ENCODE measurements at regions not wholly inside any gene's neighbourhood (a gene's known extent, or its start where the extent isn't known, plus 50 kb on each side); places are given as distances from the start of the nearest gene placed in this dataset.

GRCh38 chr14:34053666-34054065 is 102.8 kb upstream of the EGLN3 start:
- Histone ChIP-seq H4K20me1 (replicated peaks; ENCODE audit: control insufficient read depth, extremely low read depth, insufficient read depth, low read length) (no peaks in the 10 kb centered on the region), H3K4me1 (ENCODE audit: control insufficient read depth, extremely low read depth, insufficient read depth, low read length) (peaks cover 7% of the 10 kb centered on the region), H3K4me3 (replicated peaks in 1 of 3; ENCODE audit: insufficient read depth in 1 of 3, low read depth in 1 of 3, low read length in 3 of 3) (no peak overlapping the region), H3K9me1 (replicated peaks; ENCODE audit: control insufficient read depth, extremely low read depth, insufficient read depth, low read length) (no peaks in the 10 kb centered on the region), H3K36me3 (ENCODE audit: control insufficient read depth in 2 of 2, extremely low read depth in 1 of 2, insufficient read depth in 2 of 2, low read length in 2 of 2) (no peaks in the 10 kb centered on the region), H3K9ac (replicated peaks; ENCODE audit: extremely low read depth, insufficient read depth, low read length) (no peak overlapping the region), H3K4me2 (ENCODE audit: insufficient read depth, low read length) (no peak overlapping the region), H3K27me3 (ENCODE audit: control insufficient read depth in 2 of 2, insufficient read depth in 2 of 2, low read length in 2 of 2) (no peaks in the 10 kb centered on the region), H3K79me2 (ENCODE audit: control insufficient read depth, insufficient read depth, low read length) (no peaks in the 10 kb centered on the region), H3K27ac (ENCODE audit: insufficient read depth, low read depth, low read length) (no peak overlapping the region), H2AFZ (ENCODE audit: low read depth, low read length) (peak overlapping the region; percentile 63), H3K9me3 (replicated peaks; ENCODE audit: control insufficient read depth, insufficient read depth, low read length) (no peaks in the 10 kb centered on the region)
- ChIA-PET CTCF (interaction anchor here (1.0 to 1.3 kb wide), 4 partner anchors 45 to 214 kb away, joined by 3 to 6 read pairs (median 4); no protein-coding TSS in a partner anchor), POLR2A (no interaction called here)
- dilution Hi-C loops (cut with MboI; ENCODE audit: extremely low pct_ligation_motif_present, low sequenced_read_pairs) = no loop called here
- no peak for TF ChIP-seq MAX (IDR thresholded peaks at IDR 0.05; ENCODE audit: insufficient read depth, insufficient read length)
- no peak for TF ChIP-seq EZH2 (IDR thresholded peaks at IDR 0.05; ENCODE audit: borderline replicate concordance, low read depth, low read length, severe bottlenecking)
- no peak for TF ChIP-seq POLR2A (IDR thresholded peaks at IDR 0.05; ENCODE audit: low read depth, low read length)
- no peak for TF ChIP-seq GATA2 (IDR thresholded peaks at IDR 0.05; ENCODE audit: insufficient read depth, insufficient read length, low read depth, low read length)
- TF ChIP-seq JUN (IDR thresholded peaks at IDR 0.05; ENCODE audit: borderline replicate concordance, insufficient read depth, insufficient read length, low read depth) = no peak
- TF ChIP-seq CTCF (IDR thresholded peaks at IDR 0.05; ENCODE audit: extremely low read depth in 1 of 2, insufficient read depth in 1 of 2, low read depth in 1 of 2, low read length in 2 of 2) = no peak
- no peak for TF ChIP-seq MYC (IDR thresholded peaks at IDR 0.05; ENCODE audit: low read depth, low read length)
- peak; percentile 31 for TF ChIP-seq POLR2AphosphoS5 (IDR thresholded peaks at IDR 0.05; ENCODE audit: insufficient read depth, low read depth, low read length)
- DNase-seq (ENCODE audit: low read depth, low spot score) (peak; percentile 53), FAIRE-seq (peak; percentile 75)
- no TSS peak for BruUV-seq (replicated peaks)
- intact Hi-C loops (cut with micrococcal nuclease) = loop anchor here (10.0 kb wide), 1 partner anchor 1119 kb away; the partner anchor contains the start of gene NPAS3

Measured in endothelial cell of umbilical vein (primary cell).